SK-N-SH treated with all-trans-retinoic acid at 6 μM for 48 hours (cell line): ENCODE measurements at regions not wholly inside any gene's neighbourhood (a gene's known extent, or its start where the extent isn't known, plus 50 kb on each side); places are given as distances from the start of the nearest gene placed in this dataset.

ENCODE experiments used
- ATAC-seq: fragments of 200-7000 bp; cut with Tn5 transposase; 3 replicates; pipeline ENCODE4 v1.9.1; 2020; ENCODE audit warnings: mild to moderate bottlenecking, moderate library complexity
- ARNTL ChIP-seq: fragments of 450-650 bp; formaldehyde crosslinking; IDR thresholded peaks from 2 replicates; pipeline ENCODE4 v1.5.0; 2020; ENCODE audit warnings: low read depth, mild to moderate bottlenecking, moderate library complexity, borderline replicate concordance
- BACH2 ChIP-seq: fragments of 250-450 bp; sonication (Bioruptor Pico); IDR thresholded peaks from 2 replicates; pipeline ENCODE4 v1.9.0; 2021; ENCODE audit warnings: mild to moderate bottlenecking, borderline replicate concordance
- CSDC2 ChIP-seq: fragments of 250-450 bp; sonication (Bioruptor Pico); IDR thresholded peaks from 2 replicates; pipeline ENCODE4 v1.5.0; 2020; ENCODE audit warnings: mild to moderate bottlenecking, moderate library complexity
- CSRNP3 ChIP-seq: fragments of 250-450 bp; sonication (Bioruptor Pico); IDR thresholded peaks from 2 replicates; pipeline ENCODE4 v1.5.1; 2021; ENCODE audit warnings: mild to moderate bottlenecking, moderate library complexity
- ESRRG ChIP-seq: fragments of 250-450 bp; sonication (Bioruptor Pico); IDR thresholded peaks from 2 replicates; pipeline ENCODE4 v1.6.1; 2021; ENCODE audit warnings: mild to moderate bottlenecking
- GLIS3 ChIP-seq: fragments of 250-450 bp; sonication (Bioruptor Pico); IDR thresholded peaks from 2 replicates; pipeline ENCODE4 v1.5.0; 2020; ENCODE audit warnings: mild to moderate bottlenecking, moderate library complexity
- OSR1 ChIP-seq: fragments of 250-450 bp; sonication (Bioruptor Pico); IDR thresholded peaks from 2 replicates; pipeline ENCODE4 v1.8.0; 2022; ENCODE audit warnings: moderate library complexity, mild to moderate bottlenecking, inconsistent platforms
- PATZ1 ChIP-seq: fragments of 250-450 bp; sonication (Bioruptor Pico); IDR thresholded peaks from 2 replicates; pipeline ENCODE4 v1.8.0; 2020; ENCODE audit warnings: mild to moderate bottlenecking, moderate library complexity, borderline replicate concordance
- PPARA ChIP-seq: fragments of 250-450 bp; sonication (Bioruptor Pico); IDR thresholded peaks from 2 replicates; pipeline ENCODE4 v1.5.0; 2020; ENCODE audit warnings: mild to moderate bottlenecking, borderline replicate concordance
- RARB ChIP-seq: fragments of 250-450 bp; sonication (Bioruptor Pico); IDR thresholded peaks from 2 replicates; pipeline ENCODE4 v1.8.0; 2021; ENCODE audit warnings: mild to moderate bottlenecking, moderate library complexity
- SNAI2 ChIP-seq: fragments of 250-450 bp; sonication (Bioruptor Pico); IDR thresholded peaks from 2 replicates; pipeline ENCODE4 v1.5.0; 2020; ENCODE audit warnings: mild to moderate bottlenecking, moderate library complexity
- TCF4 ChIP-seq: fragments of 250-450 bp; sonication (Bioruptor Pico); IDR thresholded peaks from 2 replicates; pipeline ENCODE4 v1.8.0; 2021; ENCODE audit warnings: mild to moderate bottlenecking, moderate library complexity, borderline replicate concordance
- TOX ChIP-seq: fragments of 250-450 bp; sonication (Bioruptor Pico); IDR thresholded peaks from 2 replicates; pipeline ENCODE4 v1.8.0; 2021; ENCODE audit warnings: mild to moderate bottlenecking, moderate library complexity, borderline replicate concordance
- TSHZ2 ChIP-seq: fragments of 250-450 bp; sonication (Bioruptor Pico); IDR thresholded peaks from 2 replicates; pipeline ENCODE4 v1.5.0; 2020; ENCODE audit warnings: mild to moderate bottlenecking, moderate library complexity
- ZC3H10 ChIP-seq: fragments of 250-450 bp; sonication (Bioruptor Pico); IDR thresholded peaks from 2 replicates; pipeline ENCODE4 v1.5.1; 2021; ENCODE audit warnings: mild to moderate bottlenecking, moderate library complexity
- ZFP3 ChIP-seq: fragments of 250-450 bp; sonication (Bioruptor Pico); IDR thresholded peaks from 2 replicates; pipeline ENCODE4 v1.5.0; 2020; ENCODE audit warnings: mild to moderate bottlenecking, moderate library complexity
- ZFP30 ChIP-seq: fragments of 450-650 bp; formaldehyde crosslinking; IDR thresholded peaks from 2 replicates; pipeline ENCODE4 v1.5.0; 2022; ENCODE audit warnings: mild to moderate bottlenecking, moderate library complexity
- ZNF565 ChIP-seq: fragments of 450-650 bp; formaldehyde crosslinking; conservative IDR thresholded peaks from 2 replicates; pipeline ENCODE4 v1.5.0; 2020; ENCODE audit warnings: low read depth, mild to moderate bottlenecking, moderate library complexity
- ZNF70 ChIP-seq: fragments of 450-650 bp; formaldehyde crosslinking; IDR thresholded peaks from 2 replicates; pipeline ENCODE4 v1.5.0; 2020; ENCODE audit warnings: mild to moderate bottlenecking, moderate library complexity
- ZNF8 ChIP-seq: fragments of 450-650 bp; formaldehyde crosslinking; IDR thresholded peaks from 2 replicates; pipeline ENCODE4 v1.5.0; 2020; ENCODE audit warnings: mild to moderate bottlenecking, moderate library complexity
- TF ChIP-seq, protein P1 (sequence below): fragments of 250-450 bp; sonication (Bioruptor Pico); IDR thresholded peaks from 2 replicates; pipeline ENCODE4 v1.8.0; 2021; ENCODE audit warnings: low read depth, mild to moderate bottlenecking, moderate library complexity, borderline replicate concordance
- TF ChIP-seq, protein P2 (sequence below): fragments of 250-450 bp; sonication (Bioruptor Pico); IDR thresholded peaks from 2 replicates; pipeline ENCODE4 v1.5.1; 2020; ENCODE audit warnings: low read depth, mild to moderate bottlenecking, moderate library complexity

DNA sequence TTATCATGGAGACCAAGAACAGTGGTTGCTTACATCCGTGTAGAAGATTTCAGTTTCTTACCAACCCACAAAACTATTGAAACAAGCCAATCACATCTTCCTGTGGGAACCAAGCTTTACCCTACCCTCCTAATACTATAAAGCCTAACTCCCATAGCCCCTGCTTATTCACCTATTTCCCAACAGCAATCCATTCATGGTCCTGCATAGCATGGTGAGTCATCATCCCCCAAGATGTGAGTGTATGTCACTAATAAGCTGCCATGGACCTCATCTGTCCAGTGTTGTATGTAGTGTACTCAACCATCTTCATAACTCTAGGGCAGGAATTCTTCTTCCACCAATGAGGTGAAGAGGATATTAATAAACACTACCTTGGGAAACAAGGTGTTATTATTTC lies 1620.4 kb upstream of the FLRT2 start (continued):
- TF ChIP-seq TSHZ2 (CRISPR knock-in tag) = no peak

GRCh38 chr14:83912032-83912642 lies 1617.8 kb upstream of the FLRT2 start:
- ATAC-seq = no peak
- TF ChIP-seq TSHZ2 (CRISPR knock-in tag) = no peak
- TF ChIP-seq SNAI2 (CRISPR knock-in tag) = no peak
- TF ChIP-seq BACH2 = no peak
- no peak for TF ChIP-seq CSDC2 (CRISPR knock-in tag)
- TF ChIP-seq RARB (CRISPR knock-in tag) = no peak
- no peak for TF ChIP-seq ARNTL (CRISPR knock-in tag)
- no peak for TF ChIP-seq ESRRG
- no peak for TF ChIP-seq ZNF70
- no peak for TF ChIP-seq ZC3H10 (CRISPR knock-in tag)
- TF ChIP-seq, protein P1, sequence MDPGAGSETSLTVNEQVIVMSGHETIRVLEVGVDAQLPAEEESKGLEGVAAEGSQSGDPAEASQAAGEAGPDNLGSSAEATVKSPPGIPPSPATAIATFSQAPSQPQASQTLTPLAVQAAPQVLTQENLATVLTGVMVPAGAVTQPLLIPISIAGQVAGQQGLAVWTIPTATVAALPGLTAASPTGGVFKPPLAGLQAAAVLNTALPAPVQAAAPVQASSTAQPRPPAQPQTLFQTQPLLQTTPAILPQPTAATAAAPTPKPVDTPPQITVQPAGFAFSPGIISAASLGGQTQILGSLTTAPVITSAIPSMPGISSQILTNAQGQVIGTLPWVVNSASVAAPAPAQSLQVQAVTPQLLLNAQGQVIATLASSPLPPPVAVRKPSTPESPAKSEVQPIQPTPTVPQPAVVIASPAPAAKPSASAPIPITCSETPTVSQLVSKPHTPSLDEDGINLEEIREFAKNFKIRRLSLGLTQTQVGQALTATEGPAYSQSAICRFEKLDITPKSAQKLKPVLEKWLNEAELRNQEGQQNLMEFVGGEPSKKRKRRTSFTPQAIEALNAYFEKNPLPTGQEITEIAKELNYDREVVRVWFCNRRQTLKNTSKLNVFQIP (CRISPR knock-in tag) = no peak
- no peak for TF ChIP-seq OSR1 (CRISPR knock-in tag)
- no peak for TF ChIP-seq ZFP3 (CRISPR knock-in tag)
- no peak for TF ChIP-seq TOX (CRISPR knock-in tag)
- TF ChIP-seq PATZ1 = no peak
- no peak for TF ChIP-seq GLIS3 (CRISPR knock-in tag)
- no peak for TF ChIP-seq CSRNP3 (CRISPR knock-in tag)
- no peak for TF ChIP-seq ZFP30 (CRISPR knock-in tag)
- TF ChIP-seq TCF4 (CRISPR knock-in tag) = no peak
- no peak for TF ChIP-seq ZNF565 (CRISPR knock-in tag)

- no peak for ATAC-seq
- no peak for TF ChIP-seq ZC3H10 (CRISPR knock-in tag)
- TF ChIP-seq CSDC2 (CRISPR knock-in tag) = no peak
- no peak for TF ChIP-seq TOX (CRISPR knock-in tag)
- no peak for TF ChIP-seq PATZ1
- no peak for TF ChIP-seq ZFP30 (CRISPR knock-in tag)
- no peak for TF ChIP-seq OSR1 (CRISPR knock-in tag)
- no peak for TF ChIP-seq BACH2
- TF ChIP-seq TCF4 (CRISPR knock-in tag) = no peak
- no peak for TF ChIP-seq ZNF565 (CRISPR knock-in tag)
- no peak for TF ChIP-seq ZNF8 (CRISPR knock-in tag)
- TF ChIP-seq ZNF70 = no peak
- TF ChIP-seq PPARA (CRISPR knock-in tag) = no peak
- TF ChIP-seq ZFP3 (CRISPR knock-in tag) = no peak
- TF ChIP-seq, protein P2, sequence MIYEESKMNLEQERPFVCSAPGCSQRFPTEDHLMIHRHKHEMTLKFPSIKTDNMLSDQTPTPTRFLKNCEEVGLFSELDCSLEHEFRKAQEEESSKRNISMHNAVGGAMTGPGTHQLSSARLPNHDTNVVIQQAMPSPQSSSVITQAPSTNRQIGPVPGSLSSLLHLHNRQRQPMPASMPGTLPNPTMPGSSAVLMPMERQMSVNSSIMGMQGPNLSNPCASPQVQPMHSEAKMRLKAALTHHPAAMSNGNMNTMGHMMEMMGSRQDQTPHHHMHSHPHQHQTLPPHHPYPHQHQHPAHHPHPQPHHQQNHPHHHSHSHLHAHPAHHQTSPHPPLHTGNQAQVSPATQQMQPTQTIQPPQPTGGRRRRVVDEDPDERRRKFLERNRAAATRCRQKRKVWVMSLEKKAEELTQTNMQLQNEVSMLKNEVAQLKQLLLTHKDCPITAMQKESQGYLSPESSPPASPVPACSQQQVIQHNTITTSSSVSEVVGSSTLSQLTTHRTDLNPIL (CRISPR knock-in tag) = no peak
- TF ChIP-seq SNAI2 (CRISPR knock-in tag) = no peak
These were observed 1616.5 kb upstream of the FLRT2 start for GRCh38 chr14:83913476-83913875.
